Epidermal melanocyte (primary cell): ENCODE measurements at regions not wholly inside any gene's neighbourhood (a gene's known extent, or its start where the extent isn't known, plus 50 kb on each side); places are given as distances from the start of the nearest gene placed in this dataset.

Experiments
- DNase-seq: peaks from one replicate; pipeline ENCODE4 v3.0.0; 2011; ENCODE audit warnings: low spot score; ENCODE audit not compliant: insufficient read length

- DNase-seq = no peak
Measured at GRCh38 chr16:7017006-7017662, 315.5 kb upstream of the RBFOX1 start.

GRCh38 chr16:7014756-7015155 is 317.9 kb upstream of the RBFOX1 start:
- DNase-seq = no peak

GRCh38 chr16:7013990-7014389 is 318.7 kb upstream of the RBFOX1 start:
- DNase-seq = no peak

GRCh38 chr16:7004266-7004665 is 328.4 kb upstream of the RBFOX1 start:
- DNase-seq = no peak

- no peak for DNase-seq
Measured at GRCh38 chr16:6993544-6993943, 339.1 kb upstream of the RBFOX1 start.

GRCh38 chr16:6988846-6989245 is 343.8 kb upstream of the RBFOX1 start:
- DNase-seq = no peak

GRCh38 chr16:6977916-6978315 is 354.7 kb upstream of the RBFOX1 start:
- no peak for DNase-seq

GRCh38 chr16:6977291-6977690 is 355.4 kb upstream of the RBFOX1 start:
- DNase-seq = no peak

GRCh38 chr16:6976716-6977115 is 355.9 kb upstream of the RBFOX1 start:
- no peak for DNase-seq

GRCh38 chr16:6970171-6970857 is 362.3 kb upstream of the RBFOX1 start:
- no peak for DNase-seq

GRCh38 chr16:6969594-6969993 is 363.1 kb upstream of the RBFOX1 start:
- DNase-seq = no peak

GRCh38 chr16:6967796-6968320 is 364.8 kb upstream of the RBFOX1 start:
- no peak for DNase-seq

GRCh38 chr16:6966925-6967324 is 365.7 kb upstream of the RBFOX1 start:
- no peak for DNase-seq

GRCh38 chr16:6964679-6965078 is 368.0 kb upstream of the RBFOX1 start:
- no peak for DNase-seq

- no peak for DNase-seq
Measured at GRCh38 chr16:6961704-6962103, 370.9 kb upstream of the RBFOX1 start.

GRCh38 chr16:6958184-6958583 is 374.5 kb upstream of the RBFOX1 start:
- no peak for DNase-seq

- DNase-seq = no peak
Measured at GRCh38 chr16:6957681-6958080, 375.0 kb upstream of the RBFOX1 start.

- DNase-seq = no peak
Measured at GRCh38 chr16:6956511-6956910, 376.1 kb upstream of the RBFOX1 start.

- no peak for DNase-seq
Measured at GRCh38 chr16:6955303-6955702, 377.3 kb upstream of the RBFOX1 start.

- DNase-seq = no peak
Measured at GRCh38 chr16:6949240-6949639, 383.4 kb upstream of the RBFOX1 start.

GRCh38 chr16:6947291-6947690 is 385.4 kb upstream of the RBFOX1 start:
- no peak for DNase-seq

GRCh38 chr16:6946802-6947201 is 385.8 kb upstream of the RBFOX1 start:
- DNase-seq = no peak

- no peak for DNase-seq
Measured at GRCh38 chr16:6946106-6946505, 386.5 kb upstream of the RBFOX1 start.
